Right cardiac atrium (tissue), 5 donors: ENCODE measurements at regions not wholly inside any gene's neighbourhood (a gene's known extent, or its start where the extent isn't known, plus 50 kb on each side); places are given as distances from the start of the nearest gene placed in this dataset.

ENCODE experiments used
- ATAC-seq, 2 donors: fragments of 200-7000 bp; cut with Tn5 transposase; one replicate each; pipeline versions ENCODE4 v1.8.0 to v1.9.1; 2020; ENCODE audit warnings: moderate library complexity in 2 of 2, mild to moderate bottlenecking in 1 of 2
- DNase-seq, 3 donors: peaks; one replicate each; pipeline ENCODE4 v3.0.0-alpha.2; 2020
- H3K27ac ChIP-seq: one replicate; pipeline ENCODE4 v1.5.1; 2013; ENCODE audit warnings: mild to moderate bottlenecking, low read length, control low read depth, moderate library complexity
- H3K27me3 ChIP-seq: one replicate; pipeline ENCODE4 v1.6.1; 2013; ENCODE audit not compliant: control insufficient read depth, insufficient read depth
- H3K4me1 ChIP-seq: one replicate; pipeline ENCODE4 v1.6.1; 2013; ENCODE audit warnings: low read length; ENCODE audit not compliant: control insufficient read depth, insufficient read depth
- H3K4me3 ChIP-seq: one replicate; pipeline ENCODE4 v1.5.1; 2013; ENCODE audit warnings: low read length, control low read depth
- H3K9me3 ChIP-seq: one replicate; pipeline ENCODE4 v1.6.1; 2013; ENCODE audit warnings: low read length; ENCODE audit not compliant: control insufficient read depth
- WGBS: extraction: QIAGEN DNeasy Blood & Tissue Kit; methylation state at CpG from one replicate; pipeline ENCODE4 v1.1.7; 2013; 5-methylcytosine and 5-hydroxymethylcytosine counted together
- intact Hi-C, 4 donors: fragments of 100-400 bp; cut with DNase I; formaldehyde crosslinking; loops; one replicate each; pipeline versions ENCODE4 v1.11.0 to v1.14.0; 2022 to 2023
- donor health status: healthy with polysubstance abuse.
- donor health status: DM: no; HTN: yes; CAD: no.
- donor health status: DM: no; HTN: no; CAD: no.
- donor health status: DM: no; HTN: yes; CAD: no; lungs with severe emphysema.
- donor health status: DM: yes; HTN: yes; CAD: no.

GRCh38 chr6:51060262-51060762 is 241.6 kb downstream of the TFAP2B start:
- DNase-seq (no peak), ATAC-seq (no peak)
- no peak overlapping the region for H3K4me3 ChIP-seq
- no peaks in the 10 kb centered on the region for H3K27me3 ChIP-seq
- no peak overlapping the region for H3K27ac ChIP-seq
- intact Hi-C loops, result no loop called here
- no peaks in the 10 kb centered on the region for H3K9me3 ChIP-seq
- H3K4me1 ChIP-seq, result no peaks in the 10 kb centered on the region
- WGBS, result 75% methylated on average over 3 of the region's 3 CpGs

GRCh38 chr6:51062166-51062722 is 243.6 kb downstream of the TFAP2B start:
- ATAC-seq, result no peak
- Histone ChIP-seq H3K4me3 (no peak overlapping the region), H3K4me1 (no peaks in the 10 kb centered on the region), H3K27me3 (no peaks in the 10 kb centered on the region), H3K27ac (no peak overlapping the region), H3K9me3 (no peaks in the 10 kb centered on the region)
- no peak for DNase-seq
- WGBS, result 63% methylated on average over 3 of the region's 3 CpGs
- intact Hi-C loops, result no loop called here

- H3K27ac ChIP-seq, result no peak overlapping the region
- H3K4me3 ChIP-seq, result no peak overlapping the region
- H3K9me3 ChIP-seq, result no peaks in the 10 kb centered on the region
- no peaks in the 10 kb centered on the region for H3K4me1 ChIP-seq
- 79% methylated on average over 3 of the region's 3 CpGs for WGBS
- no peaks in the 10 kb centered on the region for H3K27me3 ChIP-seq
- intact Hi-C loops, result no loop called here
- no peak for ATAC-seq
- DNase-seq, result no peak
Observed at GRCh38 chr6:51077821-51078518, 259.3 kb downstream of the TFAP2B start.

- H3K9me3 ChIP-seq, result no peaks in the 10 kb centered on the region
- intact Hi-C loops, result no loop called here
- H3K27me3 ChIP-seq, result no peaks in the 10 kb centered on the region
- no peak overlapping the region for H3K27ac ChIP-seq
- no peaks in the 10 kb centered on the region for H3K4me1 ChIP-seq
- DNase-seq (no peak), ATAC-seq (no peak)
- no peak overlapping the region for H3K4me3 ChIP-seq
Observed at GRCh38 chr6:51090343-51090742, 271.7 kb downstream of the TFAP2B start.

- 72% methylated on average over 3 of the region's 3 CpGs for WGBS
- intact Hi-C loops, result no loop called here
- ATAC-seq, result no peak
- Histone ChIP-seq H3K27me3 (no peaks in the 10 kb centered on the region), H3K4me3 (no peak overlapping the region), H3K9me3 (no peaks in the 10 kb centered on the region), H3K27ac (no peak overlapping the region), H3K4me1 (no peaks in the 10 kb centered on the region)
- DNase-seq, result no peak
Observed at GRCh38 chr6:51093871-51094270, 275.2 kb downstream of the TFAP2B start.

GRCh38 chr6:51094271-51094670 is 275.6 kb downstream of the TFAP2B start:
- no peaks in the 10 kb centered on the region for H3K9me3 ChIP-seq
- intact Hi-C loops, result no loop called here
- H3K4me3 ChIP-seq, result no peak overlapping the region
- no peaks in the 10 kb centered on the region for H3K4me1 ChIP-seq
- ATAC-seq (no peak), DNase-seq (no peak)
- no peak overlapping the region for H3K27ac ChIP-seq
- H3K27me3 ChIP-seq, result no peaks in the 10 kb centered on the region
- 77% methylated on average over 1 of the region's 1 CpG for WGBS

- no peak overlapping the region for H3K27ac ChIP-seq
- H3K4me1 ChIP-seq, result no peaks in the 10 kb centered on the region
- DNase-seq (no peak), ATAC-seq (no peak)
- H3K9me3 ChIP-seq, result no peaks in the 10 kb centered on the region
- H3K27me3 ChIP-seq, result no peaks in the 10 kb centered on the region
- intact Hi-C loops, result no loop called here
- WGBS, result 51% methylated on average over 5 of the region's 5 CpGs
- H3K4me3 ChIP-seq, result no peak overlapping the region
Observed at GRCh38 chr6:51098246-51098645, 279.6 kb downstream of the TFAP2B start.

GRCh38 chr6:51098791-51099190 is 280.1 kb downstream of the TFAP2B start:
- Histone ChIP-seq H3K4me3 (no peak overlapping the region), H3K4me1 (no peaks in the 10 kb centered on the region), H3K9me3 (no peaks in the 10 kb centered on the region), H3K27me3 (no peaks in the 10 kb centered on the region), H3K27ac (no peak overlapping the region)
- DNase-seq, result no peak
- intact Hi-C loops, result no loop called here
- no peak for ATAC-seq

- WGBS, result 86% methylated on average over 2 of the region's 2 CpGs
- H3K27ac ChIP-seq, result no peak overlapping the region
- DNase-seq (no peak), ATAC-seq (no peak)
- H3K4me1 ChIP-seq, result no peaks in the 10 kb centered on the region
- intact Hi-C loops, result no loop called here
- no peak overlapping the region for H3K4me3 ChIP-seq
- no peaks in the 10 kb centered on the region for H3K27me3 ChIP-seq
- no peaks in the 10 kb centered on the region for H3K9me3 ChIP-seq
Observed at GRCh38 chr6:51099201-51099600, 280.5 kb downstream of the TFAP2B start.

GRCh38 chr6:51105357-51105756 is 286.7 kb downstream of the TFAP2B start:
- intact Hi-C loops, result no loop called here

GRCh38 chr6:51107769-51108203 is 289.1 kb downstream of the TFAP2B start:
- no peak for ATAC-seq
- WGBS, result 39% methylated on average over 2 of the region's 2 CpGs
- Histone ChIP-seq H3K9me3 (no peaks in the 10 kb centered on the region), H3K27me3 (no peaks in the 10 kb centered on the region), H3K4me3 (no peak overlapping the region), H3K27ac (no peak overlapping the region), H3K4me1 (no peaks in the 10 kb centered on the region)
- no peak for DNase-seq
- intact Hi-C loops, result no loop called here

More at GRCh38 chr6:51105357-51105756, 286.7 kb downstream of the TFAP2B start:
- no peaks in the 10 kb centered on the region for H3K9me3 ChIP-seq
- H3K4me1 ChIP-seq, result no peaks in the 10 kb centered on the region
- ATAC-seq (no peak), DNase-seq (no peak)
- no peaks in the 10 kb centered on the region for H3K27me3 ChIP-seq
- no peak overlapping the region for H3K27ac ChIP-seq
- no peak overlapping the region for H3K4me3 ChIP-seq
- 84% methylated on average over 1 of the region's 1 CpG for WGBS
